Body of pancreas (tissue), 4 donors: ENCODE measurements at regions not wholly inside any gene's neighbourhood (a gene's known extent, or its start where the extent isn't known, plus 50 kb on each side); places are given as distances from the start of the nearest gene placed in this dataset.

Experiments
- POLR2A ChIP-seq, 3 donors: fragments of 450-650 bp; IDR thresholded peaks; one replicate each; pipeline ENCODE4 v1.6.1; 2016; ENCODE audit warnings: antibody characterized with exemption in 3 of 3, mild to moderate bottlenecking in 2 of 3
- TF ChIP-seq, protein P1 (sequence below), 7 experiments: fragments of 450-650 bp in 4 of 7; fragments of 200-600 bp in 3 of 7; sonication (generic) in 3 of 7; IDR thresholded peaks; one replicate each; pipeline ENCODE4 v1.5.1; 2016 to 2019; ENCODE audit warnings: antibody characterized with exemption in 7 of 7

DNA sequence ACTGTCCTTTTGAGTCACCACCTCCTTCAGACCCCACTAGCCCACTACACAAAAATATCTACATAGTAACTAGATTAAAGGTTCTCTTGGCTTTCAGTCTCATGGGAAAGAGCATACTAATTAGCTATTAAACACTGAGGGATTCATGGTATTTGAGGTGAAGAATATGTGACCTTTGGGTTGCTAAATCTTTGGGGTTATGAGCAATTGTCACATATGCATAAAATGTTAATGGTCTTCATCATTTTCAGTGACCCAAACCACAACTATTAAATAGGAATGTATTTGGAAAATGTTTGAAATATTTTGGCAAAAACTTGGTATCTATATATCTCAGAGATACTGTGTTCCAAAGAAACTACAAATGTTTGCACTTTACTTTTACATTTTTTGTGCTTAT lies 365.1 kb downstream of the MAGEB5 start:
- TF ChIP-seq, protein P1, sequence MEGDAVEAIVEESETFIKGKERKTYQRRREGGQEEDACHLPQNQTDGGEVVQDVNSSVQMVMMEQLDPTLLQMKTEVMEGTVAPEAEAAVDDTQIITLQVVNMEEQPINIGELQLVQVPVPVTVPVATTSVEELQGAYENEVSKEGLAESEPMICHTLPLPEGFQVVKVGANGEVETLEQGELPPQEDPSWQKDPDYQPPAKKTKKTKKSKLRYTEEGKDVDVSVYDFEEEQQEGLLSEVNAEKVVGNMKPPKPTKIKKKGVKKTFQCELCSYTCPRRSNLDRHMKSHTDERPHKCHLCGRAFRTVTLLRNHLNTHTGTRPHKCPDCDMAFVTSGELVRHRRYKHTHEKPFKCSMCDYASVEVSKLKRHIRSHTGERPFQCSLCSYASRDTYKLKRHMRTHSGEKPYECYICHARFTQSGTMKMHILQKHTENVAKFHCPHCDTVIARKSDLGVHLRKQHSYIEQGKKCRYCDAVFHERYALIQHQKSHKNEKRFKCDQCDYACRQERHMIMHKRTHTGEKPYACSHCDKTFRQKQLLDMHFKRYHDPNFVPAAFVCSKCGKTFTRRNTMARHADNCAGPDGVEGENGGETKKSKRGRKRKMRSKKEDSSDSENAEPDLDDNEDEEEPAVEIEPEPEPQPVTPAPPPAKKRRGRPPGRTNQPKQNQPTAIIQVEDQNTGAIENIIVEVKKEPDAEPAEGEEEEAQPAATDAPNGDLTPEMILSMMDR (IDR thresholded peaks at IDR 0.05): no peak
- TF ChIP-seq POLR2A (IDR thresholded peaks at IDR 0.05): no peak
